ENCODE measurements at regions not wholly inside any gene's neighbourhood (a gene's known extent, or its start where the extent isn't known, plus 50 kb on each side); places are given as distances from the start of the nearest gene placed in this dataset.

GRCh38 chr12:76142305-76142704 is 57.8 kb upstream of the NAP1L1 start:
- TF ChIP-seq CTCF (IDR thresholded peaks at IDR 0.05; ENCODE audit: control insufficient read depth, insufficient read depth, low read depth, low read length, missing control alignments): no peak
- DNase-seq (ENCODE audit: low read depth): no peak

GRCh38 chr12:76138656-76139055 is 54.2 kb upstream of the NAP1L1 start:
- no peak overlapping the region for H3K4me3 ChIP-seq (ENCODE audit: control insufficient read depth, low read depth, low read length)
- no peak for DNase-seq (ENCODE audit: low read depth)
- TF ChIP-seq CTCF (IDR thresholded peaks at IDR 0.05; ENCODE audit: control insufficient read depth, insufficient read depth, low read depth, low read length, missing control alignments): no peak

More at GRCh38 chr12:76142305-76142704, 57.8 kb upstream of the NAP1L1 start:
- no peak overlapping the region for H3K4me3 ChIP-seq (ENCODE audit: control insufficient read depth, low read depth, low read length)

- H3K4me3 ChIP-seq (ENCODE audit: control insufficient read depth, low read depth, low read length): no peak overlapping the region
- TF ChIP-seq CTCF (IDR thresholded peaks at IDR 0.05; ENCODE audit: control insufficient read depth, insufficient read depth, low read depth, low read length, missing control alignments): no peak
- DNase-seq (ENCODE audit: low read depth): no peak
Measured at GRCh38 chr12:76137606-76138005, 53.1 kb upstream of the NAP1L1 start.

GRCh38 chr12:76135456-76135855 is 51.0 kb upstream of the NAP1L1 start:
- no peak for TF ChIP-seq CTCF (IDR thresholded peaks at IDR 0.05; ENCODE audit: control insufficient read depth, insufficient read depth, low read depth, low read length, missing control alignments)
- DNase-seq (ENCODE audit: low read depth): no peak

More at GRCh38 chr12:76135456-76135855, 51.0 kb upstream of the NAP1L1 start:
- no peak overlapping the region for H3K4me3 ChIP-seq (ENCODE audit: control insufficient read depth, low read depth, low read length)

Measured in AG09309 (cell line).